GM12872 (cell line): ENCODE measurements at regions not wholly inside any gene's neighbourhood (a gene's known extent, or its start where the extent isn't known, plus 50 kb on each side); places are given as distances from the start of the nearest gene placed in this dataset.

Experiments
- CTCF ChIP-seq: IDR thresholded peaks from 3 replicates; pipeline ENCODE4 v1.5.1; 2011; ENCODE audit warnings: low read depth, mild to moderate bottlenecking, low read length, moderate library complexity; ENCODE audit not compliant: insufficient read depth

- no peak for TF ChIP-seq CTCF
Measured at GRCh38 chr6:5851261-5851757, 155.4 kb downstream of the NRN1 start.

- no peak for TF ChIP-seq CTCF
Measured at GRCh38 chr6:5850848-5851255, 155.9 kb downstream of the NRN1 start.

- no peak for TF ChIP-seq CTCF
Measured at GRCh38 chr6:5846889-5847288, 159.8 kb downstream of the NRN1 start.

GRCh38 chr6:5846335-5846734 is 160.4 kb downstream of the NRN1 start:
- no peak for TF ChIP-seq CTCF

- no peak for TF ChIP-seq CTCF
Measured at GRCh38 chr6:5843078-5843477, 163.6 kb downstream of the NRN1 start.

GRCh38 chr6:5840734-5841390 is 165.9 kb downstream of the NRN1 start:
- no peak for TF ChIP-seq CTCF

GRCh38 chr6:5838656-5839396 is 167.9 kb downstream of the NRN1 start:
- no peak for TF ChIP-seq CTCF
